ENCODE measurements at regions not wholly inside any gene's neighbourhood (a gene's known extent, or its start where the extent isn't known, plus 50 kb on each side); places are given as distances from the start of the nearest gene placed in this dataset.

DNA sequence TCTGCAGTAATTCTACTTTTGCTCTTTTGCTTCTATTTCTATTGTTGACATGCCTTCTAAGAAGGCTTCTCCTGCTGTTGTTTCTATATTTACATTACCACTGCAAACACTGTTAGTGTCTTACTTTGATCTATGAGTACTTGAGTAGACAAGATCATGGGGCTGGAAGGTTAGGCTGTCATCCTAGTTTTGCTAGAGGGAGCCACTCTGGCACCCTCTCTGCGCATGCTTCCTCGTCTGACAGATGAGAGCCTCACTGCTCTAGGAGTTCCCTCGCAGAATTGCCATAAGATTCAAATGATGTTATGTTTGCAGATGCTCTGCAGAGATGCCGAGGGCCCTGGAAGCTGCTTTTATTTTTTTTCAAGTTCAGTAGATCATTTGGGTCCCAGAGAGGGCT lies 185.6 kb downstream of the RNF144A start:
- intact Hi-C loops (cut with micrococcal nuclease) = no loop called here
- FAIRE-seq (no peak), DNase-seq (ENCODE audit: extremely low read depth in 1 of 4, low spot score in 3 of 4) (no peak), ATAC-seq (no peak)
- no peaks in the 10 kb centered on the region for H3K4me1 ChIP-seq (replicated peaks in 1 of 2; ENCODE audit: control insufficient read depth in 2 of 2, insufficient read depth in 2 of 2, low read length in 2 of 2)
- H3K9me1 ChIP-seq (ENCODE audit: control insufficient read depth, insufficient read depth, low read length) = no peaks in the 10 kb centered on the region
- peaks cover 0 to 4% of the 10 kb centered on the region in 2 experiments; a peak in 2 of 5 replicates for H3K27me3 ChIP-seq (ENCODE audit: control insufficient read depth in 2 of 2, insufficient read depth in 2 of 2, low read length in 2 of 2)
- H3K9ac ChIP-seq (ENCODE audit: insufficient read depth in 1 of 2, low read depth in 2 of 2, low read length in 2 of 2) = no peak overlapping the region
- TF ChIP-seq ZNF764 (CRISPR knock-in tag; IDR thresholded peaks at IDR 0.05; ENCODE audit: low read depth) (no peak), NRF1 (conservative IDR thresholded peaks at IDR 0.05 in 1 of 2, IDR thresholded peaks at IDR 0.05 in 1 of 2) (peak; percentile 63 to 71)
- ChIA-PET CTCF (ENCODE audit: low intra/inter-chr PET ratio) (no interaction called here), POLR2A (no interaction called here)
- no peak overlapping the region for H3K27ac ChIP-seq (ENCODE audit: extremely low read depth, low read depth, low read length)
- H3K4me2 ChIP-seq (ENCODE audit: insufficient read depth, low read length) = no peak overlapping the region
- no TSS peak for BruUV-seq (replicated peaks)
- no peak overlapping the region for H2AFZ ChIP-seq (ENCODE audit: low read depth, low read length)
- H3K79me2 ChIP-seq (ENCODE audit: control insufficient read depth, insufficient read depth, low read length) = no peaks in the 10 kb centered on the region
- 1% methylated on average over 4 of the region's 4 CpGs for WGBS (ENCODE audit: insufficient coverage, low coverage, missing lambda C conversion rate)
- no peaks in the 10 kb centered on the region for H4K20me1 ChIP-seq (replicated peaks; ENCODE audit: control insufficient read depth, insufficient read depth, low read length)
- H3K36me3 ChIP-seq (ENCODE audit: control insufficient read depth, insufficient read depth, low read length) = no peaks in the 10 kb centered on the region
- H3K9me3 ChIP-seq (replicated peaks; ENCODE audit: control insufficient read depth, insufficient read depth, low read depth, low read length) = no peaks in the 10 kb centered on the region
- in situ Hi-C loops (cut with MboI) = no loop called here
- H3K4me3 ChIP-seq = no peak overlapping the region

DNA sequence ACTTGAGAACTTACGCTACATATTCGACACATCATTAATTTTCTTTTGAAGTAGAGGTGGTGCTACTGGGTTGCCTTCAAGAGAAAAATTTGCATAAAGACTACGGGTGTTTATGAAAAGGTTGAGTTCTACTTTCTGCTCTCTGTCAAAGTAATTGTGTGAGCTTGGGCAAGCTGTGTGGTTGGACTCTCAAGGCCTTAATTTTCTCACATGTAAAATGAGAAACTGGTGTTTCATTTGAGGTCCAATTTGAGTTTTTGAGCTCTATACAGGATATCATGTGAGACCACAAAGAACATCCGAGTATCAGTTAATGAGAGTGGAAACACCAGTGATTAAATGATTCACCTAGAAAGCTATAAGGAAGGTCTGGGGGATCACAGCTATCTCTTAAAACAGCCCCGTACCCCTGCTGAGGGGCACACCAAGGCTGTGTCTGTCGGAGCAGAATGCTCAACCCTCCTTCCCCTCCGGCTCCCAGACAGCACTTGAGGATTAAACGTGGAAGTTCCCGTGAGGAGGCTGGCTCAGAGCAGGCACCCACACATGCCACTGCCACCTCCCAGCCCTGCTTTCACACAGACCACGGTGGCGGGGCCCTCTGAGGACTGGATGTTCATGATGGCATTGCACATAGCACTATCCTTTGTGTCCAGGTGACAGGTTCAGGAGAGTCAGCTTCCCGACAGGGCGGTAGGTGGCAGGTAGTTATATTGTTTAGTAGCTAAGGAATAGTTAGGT lies 191.8 kb downstream of the RNF144A start:
- no peak overlapping the region for H3K9ac ChIP-seq (ENCODE audit: insufficient read depth in 1 of 2, low read depth in 2 of 2, low read length in 2 of 2)
- no peak overlapping the region for H3K27ac ChIP-seq (ENCODE audit: extremely low read depth, low read depth, low read length)
- no peak for ATAC-seq
- CTCF ChIA-PET (ENCODE audit: low intra/inter-chr PET ratio) = no interaction called here
- H3K9me1 ChIP-seq (ENCODE audit: control insufficient read depth, insufficient read depth, low read length) = peaks cover 3% of the 10 kb centered on the region
- H2AFZ ChIP-seq (ENCODE audit: low read depth, low read length) = no peak overlapping the region
- H3K36me3 ChIP-seq (ENCODE audit: control insufficient read depth, insufficient read depth, low read length) = no peaks in the 10 kb centered on the region
- intact Hi-C loops (cut with micrococcal nuclease) = no loop called here
- H3K9me3 ChIP-seq (replicated peaks; ENCODE audit: control insufficient read depth, insufficient read depth, low read depth, low read length) = no peaks in the 10 kb centered on the region
- no peaks in the 10 kb centered on the region for H3K4me1 ChIP-seq (replicated peaks in 1 of 2; ENCODE audit: control insufficient read depth in 2 of 2, insufficient read depth in 2 of 2, low read length in 2 of 2)
- no peak for FAIRE-seq
- BruUV-seq (replicated peaks) = no TSS peak
- in situ Hi-C loops (cut with MboI) = no loop called here
- no peaks in the 10 kb centered on the region for H4K20me1 ChIP-seq (replicated peaks; ENCODE audit: control insufficient read depth, insufficient read depth, low read length)
- H3K4me3 ChIP-seq = no peak overlapping the region
- no peak for DNase-seq (ENCODE audit: extremely low read depth in 1 of 4, low spot score in 3 of 4)
- H3K4me2 ChIP-seq (ENCODE audit: insufficient read depth, low read length) = no peak overlapping the region
- no peaks in the 10 kb centered on the region for H3K79me2 ChIP-seq (ENCODE audit: control insufficient read depth, insufficient read depth, low read length)
- POLR2A ChIA-PET = no interaction called here
- WGBS (ENCODE audit: insufficient coverage, low coverage, missing lambda C conversion rate) = 4% methylated on average over 12 of the region's 13 CpGs
- H3K27me3 ChIP-seq (ENCODE audit: control insufficient read depth in 2 of 2, insufficient read depth in 2 of 2, low read length in 2 of 2) = peaks cover 5 to 18% of the 10 kb centered on the region in 2 experiments; a peak in 4 of 5 replicates
- no peak for TF ChIP-seq MYBL2 (IDR thresholded peaks at IDR 0.05; ENCODE audit: low read depth)
- no peak for TF ChIP-seq MYBL2 (CRISPR knock-in tag; IDR thresholded peaks at IDR 0.05; ENCODE audit: borderline replicate concordance)
- TF ChIP-seq ZBED1 (IDR thresholded peaks at IDR 0.05) = no peak
- TF ChIP-seq, protein P1, sequence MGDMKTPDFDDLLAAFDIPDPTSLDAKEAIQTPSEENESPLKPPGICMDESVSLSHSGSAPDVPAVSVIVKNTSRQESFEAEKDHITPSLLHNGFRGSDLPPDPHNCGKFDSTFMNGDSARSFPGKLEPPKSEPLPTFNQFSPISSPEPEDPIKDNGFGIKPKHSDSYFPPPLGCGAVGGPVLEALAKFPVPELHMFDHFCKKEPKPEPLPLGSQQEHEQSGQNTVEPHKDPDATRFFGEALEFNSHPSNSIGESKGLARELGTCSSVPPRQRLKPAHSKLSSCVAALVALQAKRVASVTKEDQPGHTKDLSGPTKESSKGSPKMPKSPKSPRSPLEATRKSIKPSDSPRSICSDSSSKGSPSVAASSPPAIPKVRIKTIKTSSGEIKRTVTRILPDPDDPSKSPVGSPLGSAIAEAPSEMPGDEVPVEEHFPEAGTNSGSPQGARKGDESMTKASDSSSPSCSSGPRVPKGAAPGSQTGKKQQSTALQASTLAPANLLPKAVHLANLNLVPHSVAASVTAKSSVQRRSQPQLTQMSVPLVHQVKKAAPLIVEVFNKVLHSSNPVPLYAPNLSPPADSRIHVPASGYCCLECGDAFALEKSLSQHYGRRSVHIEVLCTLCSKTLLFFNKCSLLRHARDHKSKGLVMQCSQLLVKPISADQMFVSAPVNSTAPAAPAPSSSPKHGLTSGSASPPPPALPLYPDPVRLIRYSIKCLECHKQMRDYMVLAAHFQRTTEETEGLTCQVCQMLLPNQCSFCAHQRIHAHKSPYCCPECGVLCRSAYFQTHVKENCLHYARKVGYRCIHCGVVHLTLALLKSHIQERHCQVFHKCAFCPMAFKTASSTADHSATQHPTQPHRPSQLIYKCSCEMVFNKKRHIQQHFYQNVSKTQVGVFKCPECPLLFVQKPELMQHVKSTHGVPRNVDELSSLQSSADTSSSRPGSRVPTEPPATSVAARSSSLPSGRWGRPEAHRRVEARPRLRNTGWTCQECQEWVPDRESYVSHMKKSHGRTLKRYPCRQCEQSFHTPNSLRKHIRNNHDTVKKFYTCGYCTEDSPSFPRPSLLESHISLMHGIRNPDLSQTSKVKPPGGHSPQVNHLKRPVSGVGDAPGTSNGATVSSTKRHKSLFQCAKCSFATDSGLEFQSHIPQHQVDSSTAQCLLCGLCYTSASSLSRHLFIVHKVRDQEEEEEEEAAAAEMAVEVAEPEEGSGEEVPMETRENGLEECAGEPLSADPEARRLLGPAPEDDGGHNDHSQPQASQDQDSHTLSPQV (IDR thresholded peaks at IDR 0.05) = no peak
- TF ChIP-seq GABPB1 (CRISPR knock-in tag; IDR thresholded peaks at IDR 0.05) = no peak
- no peak for TF ChIP-seq TGIF2 (CRISPR knock-in tag; IDR thresholded peaks at IDR 0.05)
- TF ChIP-seq SREBF1 (IDR thresholded peaks at IDR 0.05; ENCODE audit: borderline replicate concordance, low read depth, low read length) = no peak
- TF ChIP-seq CBX1 (IDR thresholded peaks at IDR 0.05; ENCODE audit: low read depth) = no peak
- TF ChIP-seq ETV6 (IDR thresholded peaks at IDR 0.05; ENCODE audit: borderline replicate concordance in 1 of 2, low read depth in 2 of 2, low read length in 1 of 2) = no peak
- no peak for TF ChIP-seq ETV6 (CRISPR knock-in tag; IDR thresholded peaks at IDR 0.05; ENCODE audit: borderline replicate concordance)

Data from K562 (cell line).